ENCODE measurements at regions not wholly inside any gene's neighbourhood (a gene's known extent, or its start where the extent isn't known, plus 50 kb on each side); places are given as distances from the start of the nearest gene placed in this dataset.

GRCh38 chr18:2325933-2326332, 245.4 kb downstream of the METTL4 start:
- TF ChIP-seq EZH2 (optimal IDR thresholded peaks at IDR 0.05; ENCODE audit: low read depth, low read length) (no peak), CTCF (IDR thresholded peaks at IDR 0.05; ENCODE audit: low read length) (no peak)
